Lower leg skin (tissue), 3 donors: ENCODE measurements at regions not wholly inside any gene's neighbourhood (a gene's known extent, or its start where the extent isn't known, plus 50 kb on each side); places are given as distances from the start of the nearest gene placed in this dataset.

ENCODE experiments used
- POLR2A ChIP-seq, 2 donors: fragments of 450-650 bp; IDR thresholded peaks; one replicate each; pipeline ENCODE4 v1.6.1; 2016 to 2017; ENCODE audit warnings: antibody characterized with exemption in 2 of 2, mild to moderate bottlenecking in 1 of 2, moderate library complexity in 1 of 2
- TF ChIP-seq, protein P1 (sequence below), 3 donors: fragments of 450-650 bp; IDR thresholded peaks; one replicate each; pipeline ENCODE4 v1.5.1; 2016; ENCODE audit warnings: antibody characterized with exemption in 3 of 3, mild to moderate bottlenecking in 3 of 3, moderate library complexity in 2 of 3

GRCh38 chrX:81779701-81780100, 577.8 kb downstream of the SH3BGRL start:
- TF ChIP-seq, protein P1, sequence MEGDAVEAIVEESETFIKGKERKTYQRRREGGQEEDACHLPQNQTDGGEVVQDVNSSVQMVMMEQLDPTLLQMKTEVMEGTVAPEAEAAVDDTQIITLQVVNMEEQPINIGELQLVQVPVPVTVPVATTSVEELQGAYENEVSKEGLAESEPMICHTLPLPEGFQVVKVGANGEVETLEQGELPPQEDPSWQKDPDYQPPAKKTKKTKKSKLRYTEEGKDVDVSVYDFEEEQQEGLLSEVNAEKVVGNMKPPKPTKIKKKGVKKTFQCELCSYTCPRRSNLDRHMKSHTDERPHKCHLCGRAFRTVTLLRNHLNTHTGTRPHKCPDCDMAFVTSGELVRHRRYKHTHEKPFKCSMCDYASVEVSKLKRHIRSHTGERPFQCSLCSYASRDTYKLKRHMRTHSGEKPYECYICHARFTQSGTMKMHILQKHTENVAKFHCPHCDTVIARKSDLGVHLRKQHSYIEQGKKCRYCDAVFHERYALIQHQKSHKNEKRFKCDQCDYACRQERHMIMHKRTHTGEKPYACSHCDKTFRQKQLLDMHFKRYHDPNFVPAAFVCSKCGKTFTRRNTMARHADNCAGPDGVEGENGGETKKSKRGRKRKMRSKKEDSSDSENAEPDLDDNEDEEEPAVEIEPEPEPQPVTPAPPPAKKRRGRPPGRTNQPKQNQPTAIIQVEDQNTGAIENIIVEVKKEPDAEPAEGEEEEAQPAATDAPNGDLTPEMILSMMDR (IDR thresholded peaks at IDR 0.05), result no peak
- no peak for TF ChIP-seq POLR2A (IDR thresholded peaks at IDR 0.05)
